Stimulated activated CD4-positive, alpha-beta T cell treated with anti-CD3 and anti-CD28 coated beads, Interleukin-4, amount 100 ng/mL, for 48 hours (primary cell): ENCODE measurements at regions not wholly inside any gene's neighbourhood (a gene's known extent, or its start where the extent isn't known, plus 50 kb on each side); places are given as distances from the start of the nearest gene placed in this dataset.
"Not testable (repeated sequence)": the region's sequence is repeated elsewhere in the genome, so short reads cannot be mapped to it uniquely, and the experiment has no call there.

Experiments used
- DNase-seq, 2 donors: peaks; one replicate each; pipeline ENCODE4 v3.0.0-alpha.2; 2020; ENCODE audit warnings: low read depth in 2 of 2

GRCh38 chrX:1016281-1016680 is 196.2 kb downstream of the CRLF2 start:
- DNase-seq = not testable (repeated sequence)

GRCh38 chrX:1012678-1013300 is 199.7 kb downstream of the CRLF2 start:
- DNase-seq = no peak

- DNase-seq = no peak
These were observed 200.7 kb downstream of the CRLF2 start for GRCh38 chrX:1011691-1012283.

GRCh38 chrX:1009771-1010170 is 202.7 kb downstream of the CRLF2 start:
- DNase-seq = no peak

- DNase-seq = no peak
These were observed 206.2 kb downstream of the CRLF2 start for GRCh38 chrX:1006156-1006730.

GRCh38 chrX:1002611-1003010 is 209.8 kb downstream of the CRLF2 start:
- DNase-seq = no peak

- no peak for DNase-seq
These were observed 214.8 kb downstream of the CRLF2 start for GRCh38 chrX:997631-998137.

GRCh38 chrX:994780-995179 is 217.7 kb downstream of the CRLF2 start:
- no peak for DNase-seq

GRCh38 chrX:989959-990510 is 222.4 kb downstream of the CRLF2 start:
- no peak for DNase-seq

GRCh38 chrX:988530-988929 is 223.9 kb downstream of the CRLF2 start:
- DNase-seq = not testable (repeated sequence)

GRCh38 chrX:981791-982626 is 230.4 kb downstream of the CRLF2 start:
- no peak for DNase-seq

- no peak for DNase-seq
These were observed 231.7 kb downstream of the CRLF2 start for GRCh38 chrX:980587-981235.

- not testable (repeated sequence) for DNase-seq
These were observed 233.3 kb downstream of the CRLF2 start for GRCh38 chrX:979127-979526.

GRCh38 chrX:973010-973632 is 239.3 kb downstream of the CRLF2 start:
- no peak for DNase-seq

- DNase-seq = no peak
These were observed 244.1 kb downstream of the CRLF2 start for GRCh38 chrX:968148-968965.

- no peak for DNase-seq
These were observed 245.9 kb downstream of the CRLF2 start for GRCh38 chrX:966396-967070.

GRCh38 chrX:964831-965416 is 247.5 kb downstream of the CRLF2 start:
- DNase-seq = no peak

GRCh38 chrX:960821-961220 is 251.6 kb downstream of the CRLF2 start:
- DNase-seq = no peak

GRCh38 chrX:959595-959994 is 252.9 kb downstream of the CRLF2 start:
- DNase-seq = no peak
